OCI-LY3 (cell line): ENCODE measurements at regions not wholly inside any gene's neighbourhood (a gene's known extent, or its start where the extent isn't known, plus 50 kb on each side); places are given as distances from the start of the nearest gene placed in this dataset.

Experiments
- EZH2phosphoT487 ChIP-seq: fragments of 200-600 bp; shearing (Covaris generic); IDR thresholded peaks from 2 replicates; pipeline ENCODE4 v1.6.1; 2018; ENCODE audit warnings: antibody characterized with exemption, mixed run types, low read depth
- TF ChIP-seq, protein P1 (sequence below): fragments of 200-600, 300-600 bp; sonication (generic); IDR thresholded peaks from 2 replicates; pipeline ENCODE4 v1.5.1; 2014; ENCODE audit warnings: antibody characterized with exemption, low read length, low read depth

DNA sequence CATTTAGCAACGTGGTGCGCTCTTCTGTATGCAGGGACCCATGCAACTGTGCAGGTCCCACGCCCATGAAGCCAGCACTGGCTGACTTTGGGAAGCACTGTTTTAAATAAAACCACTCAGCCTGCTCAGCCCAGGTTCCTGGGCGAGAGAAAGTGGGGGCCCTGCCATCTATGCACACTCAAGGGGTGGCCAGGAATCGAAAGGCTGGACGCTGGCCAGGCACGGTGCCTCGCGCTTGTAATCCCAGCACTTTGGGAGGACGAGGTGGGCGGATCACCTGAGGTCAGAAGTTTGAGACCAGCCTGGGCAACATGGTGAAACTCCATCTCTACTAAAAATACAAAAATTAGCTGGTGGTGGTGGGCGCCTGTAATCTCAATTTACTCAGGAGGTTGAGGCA lies 179.9 kb upstream of the TBX3 start:
- TF ChIP-seq, protein P1, sequence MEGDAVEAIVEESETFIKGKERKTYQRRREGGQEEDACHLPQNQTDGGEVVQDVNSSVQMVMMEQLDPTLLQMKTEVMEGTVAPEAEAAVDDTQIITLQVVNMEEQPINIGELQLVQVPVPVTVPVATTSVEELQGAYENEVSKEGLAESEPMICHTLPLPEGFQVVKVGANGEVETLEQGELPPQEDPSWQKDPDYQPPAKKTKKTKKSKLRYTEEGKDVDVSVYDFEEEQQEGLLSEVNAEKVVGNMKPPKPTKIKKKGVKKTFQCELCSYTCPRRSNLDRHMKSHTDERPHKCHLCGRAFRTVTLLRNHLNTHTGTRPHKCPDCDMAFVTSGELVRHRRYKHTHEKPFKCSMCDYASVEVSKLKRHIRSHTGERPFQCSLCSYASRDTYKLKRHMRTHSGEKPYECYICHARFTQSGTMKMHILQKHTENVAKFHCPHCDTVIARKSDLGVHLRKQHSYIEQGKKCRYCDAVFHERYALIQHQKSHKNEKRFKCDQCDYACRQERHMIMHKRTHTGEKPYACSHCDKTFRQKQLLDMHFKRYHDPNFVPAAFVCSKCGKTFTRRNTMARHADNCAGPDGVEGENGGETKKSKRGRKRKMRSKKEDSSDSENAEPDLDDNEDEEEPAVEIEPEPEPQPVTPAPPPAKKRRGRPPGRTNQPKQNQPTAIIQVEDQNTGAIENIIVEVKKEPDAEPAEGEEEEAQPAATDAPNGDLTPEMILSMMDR: no peak
- TF ChIP-seq EZH2phosphoT487: no peak
